GM19328 (cell line): ENCODE measurements at regions not wholly inside any gene's neighbourhood (a gene's known extent, or its start where the extent isn't known, plus 50 kb on each side); places are given as distances from the start of the nearest gene placed in this dataset.

Experiments
- ATAC-seq: cut with Tn5 transposase; IDR thresholded peaks from one replicate; pipeline ENCODE4 v1.9.1; 2021; ENCODE audit warnings: mild to moderate bottlenecking, moderate library complexity; ENCODE audit not compliant: unreplicated experiment

- ATAC-seq, result no peak
Measured at GRCh38 chr9:103755441-103755840, 338.7 kb upstream of the SMC2 start.

GRCh38 chr9:103755986-103756385 lies 338.1 kb upstream of the SMC2 start:
- ATAC-seq, result no peak

GRCh38 chr9:103757062-103757461 lies 337.0 kb upstream of the SMC2 start:
- no peak for ATAC-seq

GRCh38 chr9:103761466-103761865 lies 332.6 kb upstream of the SMC2 start:
- no peak for ATAC-seq

GRCh38 chr9:103789686-103790085 lies 304.4 kb upstream of the SMC2 start:
- ATAC-seq, result peak; percentile 93

GRCh38 chr9:103798620-103799019 lies 295.5 kb upstream of the SMC2 start:
- ATAC-seq, result peak; percentile 100

- no peak for ATAC-seq
Measured at GRCh38 chr9:103799959-103800358, 294.1 kb upstream of the SMC2 start.

- no peak for ATAC-seq
Measured at GRCh38 chr9:103802068-103802467, 292.0 kb upstream of the SMC2 start.

- no peak for ATAC-seq
Measured at GRCh38 chr9:103803245-103803644, 290.9 kb upstream of the SMC2 start.

- ATAC-seq, result no peak
Measured at GRCh38 chr9:103804077-103804735, 289.9 kb upstream of the SMC2 start.

GRCh38 chr9:103809745-103810144 lies 284.4 kb upstream of the SMC2 start:
- ATAC-seq, result no peak

GRCh38 chr9:103811462-103811861 lies 282.6 kb upstream of the SMC2 start:
- ATAC-seq, result no peak

- ATAC-seq, result no peak
Measured at GRCh38 chr9:103816146-103816545, 278.0 kb upstream of the SMC2 start.

- no peak for ATAC-seq
Measured at GRCh38 chr9:103819936-103820335, 274.2 kb upstream of the SMC2 start.

- no peak for ATAC-seq
Measured at GRCh38 chr9:103821115-103821514, 273.0 kb upstream of the SMC2 start.

GRCh38 chr9:103837940-103838339 lies 256.2 kb upstream of the SMC2 start:
- no peak for ATAC-seq

- no peak for ATAC-seq
Measured at GRCh38 chr9:103839197-103839596, 254.9 kb upstream of the SMC2 start.

- ATAC-seq, result no peak
Measured at GRCh38 chr9:103867886-103868285, 226.2 kb upstream of the SMC2 start.

- ATAC-seq, result no peak
Measured at GRCh38 chr9:103872811-103873210, 221.3 kb upstream of the SMC2 start.

- ATAC-seq, result no peak
Measured at GRCh38 chr9:103881419-103881818, 212.7 kb upstream of the SMC2 start.

- no peak for ATAC-seq
Measured at GRCh38 chr9:103889989-103890388, 204.1 kb upstream of the SMC2 start.

GRCh38 chr9:103894184-103894583 lies 199.9 kb upstream of the SMC2 start:
- no peak for ATAC-seq

GRCh38 chr9:103898550-103898949 lies 195.6 kb upstream of the SMC2 start:
- ATAC-seq, result no peak
